PC-3 (cell line): ENCODE measurements at regions not wholly inside any gene's neighbourhood (a gene's known extent, or its start where the extent isn't known, plus 50 kb on each side); places are given as distances from the start of the nearest gene placed in this dataset.
A peak's percentile ranks its signal among the peaks of the same experiment; 100 is the strongest.

Experiments
- ATAC-seq: fragments of 200-7000 bp; cut with Tn5 transposase; 2 replicates; pipeline ENCODE4 v1.9.1; 2020; ENCODE audit warnings: mild to moderate bottlenecking, moderate library complexity
- BruUV-seq: library from RNA; stranded (reverse); fragments of 400-500 nt; replicated peaks from 2 replicates; lab custom pipeline; 2021; lab: Mats Ljungman, UMichigan
- CTCF ChIA-PET: fragments of 300-600 bp; sonication (Branson Sonifier 250); formaldehyde crosslinking; loops from one replicate; lab custom pipeline; 2022; ENCODE audit warnings: antibody characterized with exemption; lab: Charles Lee
- POLR2A ChIA-PET: fragments of 300-600 bp; sonication (Branson Sonifier 250); formaldehyde crosslinking; loops from one replicate; lab custom pipeline; 2022; ENCODE audit warnings: antibody characterized with exemption; ENCODE audit not compliant: unreplicated experiment; lab: Charles Lee
- DNase-seq: peaks from one replicate; pipeline ENCODE4 v3.0.0-alpha.2; 2015
- H2AFZ ChIP-seq: fragments of 300-600 bp; sonication (generic); 2 replicates; pipeline ENCODE4 v1.6.0; 2016; ENCODE audit warnings: antibody characterized with exemption, low read length
- H3F3A ChIP-seq: fragments of 300-600 bp; sonication (generic); one replicate; pipeline ENCODE4 v1.6.0; 2017; ENCODE audit warnings: antibody characterized with exemption, low read length, control low read depth, mild to moderate bottlenecking; ENCODE audit not compliant: unreplicated experiment
- H3K27ac ChIP-seq: fragments of 300-600 bp; sonication (generic); 2 replicates; pipeline ENCODE4 v1.5.1; 2016; ENCODE audit warnings: mild to moderate bottlenecking, low read length
- H3K27me3 ChIP-seq: fragments of 300-600 bp; sonication (generic); 2 replicates; pipeline ENCODE4 v1.6.1; 2016; ENCODE audit warnings: low read length, mixed read lengths
- H3K36me3 ChIP-seq: fragments of 300-600 bp; sonication (generic); 2 replicates; pipeline ENCODE4 v1.6.1; 2016; ENCODE audit warnings: low read depth, mixed run types, low read length, mixed read lengths
- H3K4me1 ChIP-seq: fragments of 300-600 bp; sonication (generic); 2 replicates; pipeline ENCODE4 v1.5.1; 2016; ENCODE audit warnings: low read length; ENCODE audit not compliant: insufficient read depth
- H3K4me2 ChIP-seq: fragments of 300-600 bp; sonication (generic); 2 replicates; pipeline ENCODE4 v1.6.0; 2016; ENCODE audit warnings: low read length
- H3K4me3 ChIP-seq: fragments of 300-600 bp; sonication (generic); 2 replicates; pipeline ENCODE4 v1.5.1; 2016; ENCODE audit warnings: mild to moderate bottlenecking, low read length, mixed read lengths
- H3K79me2 ChIP-seq: fragments of 300-600 bp; sonication (generic); 2 replicates; pipeline ENCODE4 v1.6.1; 2017; ENCODE audit warnings: low read length, mixed read lengths
- H3K9ac ChIP-seq: fragments of 300-600 bp; sonication (generic); 2 replicates; pipeline ENCODE4 v1.6.0; 2016; ENCODE audit warnings: mild to moderate bottlenecking, low read length
- H3K9me2 ChIP-seq: fragments of 300-600 bp; sonication (generic); replicated peaks from 2 replicates; pipeline ENCODE4 v1.6.1; 2016; ENCODE audit warnings: mixed run types, low read length, mixed read lengths
- H3K9me3 ChIP-seq: fragments of 300-600 bp; sonication (generic); 2 replicates; pipeline ENCODE4 v1.6.1; 2016; ENCODE audit warnings: low read length, mixed read lengths
- H4K20me1 ChIP-seq: fragments of 300-600 bp; sonication (generic); 2 replicates; pipeline ENCODE4 v1.6.1; 2016; ENCODE audit warnings: low read length, mixed read lengths
- EZH2 ChIP-seq: fragments of 300-600 bp; sonication (generic); IDR thresholded peaks from one replicate; pipeline ENCODE4 v1.6.1; 2017; ENCODE audit warnings: antibody characterized with exemption, mild to moderate bottlenecking, low read length; ENCODE audit not compliant: unreplicated experiment
- EZH2phosphoT487 ChIP-seq: fragments of 300-600 bp; sonication (generic); IDR thresholded peaks from 2 replicates; pipeline ENCODE4 v1.6.1; 2018; ENCODE audit warnings: mild to moderate bottlenecking, antibody characterized with exemption, low read length, borderline replicate concordance
- intact Hi-C: fragments of 100-400 bp; cut with micrococcal nuclease; formaldehyde crosslinking; loops from 2 replicates; pipeline ENCODE4 v1.9.0; 2023
- TF ChIP-seq, protein P1 (sequence below): fragments of 300-600 bp; sonication (generic); conservative IDR thresholded peaks from 2 replicates; pipeline ENCODE4 v1.5.1; 2017; ENCODE audit warnings: antibody characterized with exemption, low read depth, mild to moderate bottlenecking, low read length

DNA sequence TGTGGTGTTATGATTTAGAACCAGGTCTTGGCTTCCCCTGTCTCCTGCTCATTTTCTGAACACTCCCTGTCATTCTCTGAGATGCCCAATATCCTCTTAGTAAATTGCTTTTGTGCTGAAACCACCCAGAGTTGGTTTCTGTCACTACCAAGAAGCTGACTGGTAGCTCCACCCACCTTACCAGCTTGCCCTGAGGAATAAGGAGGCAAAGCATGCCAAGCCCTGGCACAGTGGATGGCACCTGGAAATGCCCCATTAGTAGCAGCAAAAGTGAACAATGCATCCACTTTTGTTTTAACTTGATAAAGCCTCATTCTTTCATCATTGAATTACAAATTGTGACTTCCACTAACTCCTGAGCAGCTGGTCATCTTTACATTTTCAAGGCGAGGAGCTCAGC lies 157.7 kb downstream of the CDC5L start:
- H3K9ac ChIP-seq, result no peak overlapping the region
- H4K20me1 ChIP-seq, result no peaks in the 10 kb centered on the region
- POLR2A ChIA-PET, result no interaction called here
- no peak for DNase-seq
- intact Hi-C loops, result loop anchor here (5.0 kb wide), 1 partner anchor 53 kb away; no protein-coding TSS in a partner anchor
- H3K9me3 ChIP-seq, result no peaks in the 10 kb centered on the region
- no TSS peak for BruUV-seq
- TF ChIP-seq, protein P1, sequence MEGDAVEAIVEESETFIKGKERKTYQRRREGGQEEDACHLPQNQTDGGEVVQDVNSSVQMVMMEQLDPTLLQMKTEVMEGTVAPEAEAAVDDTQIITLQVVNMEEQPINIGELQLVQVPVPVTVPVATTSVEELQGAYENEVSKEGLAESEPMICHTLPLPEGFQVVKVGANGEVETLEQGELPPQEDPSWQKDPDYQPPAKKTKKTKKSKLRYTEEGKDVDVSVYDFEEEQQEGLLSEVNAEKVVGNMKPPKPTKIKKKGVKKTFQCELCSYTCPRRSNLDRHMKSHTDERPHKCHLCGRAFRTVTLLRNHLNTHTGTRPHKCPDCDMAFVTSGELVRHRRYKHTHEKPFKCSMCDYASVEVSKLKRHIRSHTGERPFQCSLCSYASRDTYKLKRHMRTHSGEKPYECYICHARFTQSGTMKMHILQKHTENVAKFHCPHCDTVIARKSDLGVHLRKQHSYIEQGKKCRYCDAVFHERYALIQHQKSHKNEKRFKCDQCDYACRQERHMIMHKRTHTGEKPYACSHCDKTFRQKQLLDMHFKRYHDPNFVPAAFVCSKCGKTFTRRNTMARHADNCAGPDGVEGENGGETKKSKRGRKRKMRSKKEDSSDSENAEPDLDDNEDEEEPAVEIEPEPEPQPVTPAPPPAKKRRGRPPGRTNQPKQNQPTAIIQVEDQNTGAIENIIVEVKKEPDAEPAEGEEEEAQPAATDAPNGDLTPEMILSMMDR, result no peak
- no peak for TF ChIP-seq EZH2
- TF ChIP-seq EZH2phosphoT487, result no peak
- H3K4me1 ChIP-seq, result no peaks in the 10 kb centered on the region
- H2AFZ ChIP-seq, result no peak overlapping the region
- no peaks in the 10 kb centered on the region for H3K36me3 ChIP-seq
- H3F3A ChIP-seq, result no peaks in the 10 kb centered on the region
- no peak for ATAC-seq
- no peak overlapping the region for H3K4me3 ChIP-seq
- H3K27ac ChIP-seq, result no peak overlapping the region
- H3K4me2 ChIP-seq, result no peak overlapping the region
- no peaks in the 10 kb centered on the region for H3K27me3 ChIP-seq
- H3K9me2 ChIP-seq, result no peaks in the 10 kb centered on the region; the same call in 1 of the 2 replicates
- CTCF ChIA-PET, result no interaction called here
- no peaks in the 10 kb centered on the region for H3K79me2 ChIP-seq

DNA sequence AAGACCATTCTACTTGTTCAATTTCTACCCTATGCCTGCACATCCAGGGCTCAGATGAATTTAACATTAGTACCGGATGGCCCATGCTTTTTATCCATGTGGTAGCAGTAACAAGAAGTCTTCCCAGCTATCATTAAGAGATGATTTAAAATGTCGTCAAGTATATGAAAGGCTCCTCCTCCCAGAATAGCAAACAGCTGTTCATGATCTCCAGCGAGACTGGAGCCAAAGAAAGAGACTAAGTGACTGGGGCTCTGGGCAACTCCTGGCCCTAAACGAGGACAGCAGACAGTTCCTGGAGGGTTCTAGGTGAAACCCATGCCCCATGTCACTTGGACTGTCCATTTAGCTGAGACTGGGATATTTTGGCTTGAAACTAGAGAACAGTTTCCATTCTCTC lies 160.8 kb downstream of the CDC5L start:
- no peaks in the 10 kb centered on the region for H3K27me3 ChIP-seq
- no peak overlapping the region for H3K4me3 ChIP-seq
- ChIA-PET POLR2A (no interaction called here), CTCF (no interaction called here)
- DNase-seq, result no peak
- no peak overlapping the region for H3K4me2 ChIP-seq
- H3F3A ChIP-seq, result no peaks in the 10 kb centered on the region
- H2AFZ ChIP-seq, result no peak overlapping the region
- H4K20me1 ChIP-seq, result no peaks in the 10 kb centered on the region
- H3K4me1 ChIP-seq, result no peaks in the 10 kb centered on the region
- no TSS peak for BruUV-seq
- no peak for ATAC-seq
- no peaks in the 10 kb centered on the region for H3K79me2 ChIP-seq
- intact Hi-C loops, result loop anchor here (5.0 kb wide), 1 partner anchor 56 kb away; no protein-coding TSS in a partner anchor
- TF ChIP-seq EZH2phosphoT487, result no peak
- TF ChIP-seq, protein P1, result no peak
- TF ChIP-seq EZH2, result no peak
- H3K27ac ChIP-seq, result no peak overlapping the region
- H3K36me3 ChIP-seq, result no peaks in the 10 kb centered on the region
- no peaks in the 10 kb centered on the region for H3K9me3 ChIP-seq
- no peaks in the 10 kb centered on the region for H3K9me2 ChIP-seq
- H3K9ac ChIP-seq, result no peak overlapping the region

DNA sequence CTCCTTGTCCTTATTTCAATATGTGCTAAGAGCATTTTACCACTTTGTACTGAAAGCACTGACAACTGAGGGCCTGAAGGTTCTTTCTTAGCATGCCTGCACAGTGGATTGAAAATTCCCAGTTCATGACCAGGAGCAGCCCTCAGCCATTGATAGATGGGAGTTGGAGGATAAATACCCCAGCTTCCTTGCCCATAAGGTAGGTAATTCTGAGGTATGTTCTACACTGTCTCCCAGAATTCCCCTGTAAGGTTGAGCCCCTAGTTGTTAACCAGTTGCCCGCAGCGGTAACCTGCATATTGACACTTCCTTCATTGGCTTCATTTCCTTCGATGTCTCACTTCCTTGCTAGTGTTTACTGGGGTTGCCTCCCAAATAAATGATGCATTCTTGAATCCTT lies 162.0 kb downstream of the CDC5L start:
- Histone ChIP-seq H3K27me3 (no peaks in the 10 kb centered on the region), H3K27ac (no peak overlapping the region), H2AFZ (no peak overlapping the region), H3K4me2 (no peak overlapping the region), H4K20me1 (no peaks in the 10 kb centered on the region), H3F3A (no peaks in the 10 kb centered on the region), H3K4me3 (no peak overlapping the region), H3K9ac (no peak overlapping the region), H3K9me3 (no peaks in the 10 kb centered on the region), H3K79me2 (no peaks in the 10 kb centered on the region), H3K36me3 (no peaks in the 10 kb centered on the region), H3K4me1 (no peaks in the 10 kb centered on the region), H3K9me2 (no peaks in the 10 kb centered on the region)
- ChIA-PET CTCF (no interaction called here), POLR2A (no interaction called here)
- TF ChIP-seq, protein P1, result no peak
- TF ChIP-seq EZH2 (no peak), EZH2phosphoT487 (no peak)
- BruUV-seq, result no TSS peak
- ATAC-seq (peak; percentile 68), DNase-seq (peak; percentile 35)
- intact Hi-C loops, result loop anchor here (5.0 kb wide), 1 partner anchor 57 kb away; no protein-coding TSS in a partner anchor
